ENCODE measurements at regions not wholly inside any gene's neighbourhood (a gene's known extent, or its start where the extent isn't known, plus 50 kb on each side); places are given as distances from the start of the nearest gene placed in this dataset.
"Not testable (repeated sequence)": the region's sequence is repeated elsewhere in the genome, so short reads cannot be mapped to it uniquely, and the experiment has no call there.

DNA sequence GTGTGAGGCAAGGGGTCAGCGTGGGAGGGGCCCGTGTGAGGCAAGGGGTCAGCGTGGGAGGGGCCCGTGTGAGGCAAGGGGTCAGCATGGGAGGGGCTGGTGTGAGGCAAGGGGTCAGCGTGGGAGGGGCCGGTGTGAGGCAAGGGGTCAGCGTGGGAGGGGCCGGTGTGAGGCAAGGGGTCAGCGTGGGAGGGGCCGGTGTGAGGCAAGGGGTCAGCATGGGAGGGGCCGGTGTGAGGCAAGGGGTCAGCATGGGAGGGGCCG lies 119.2 kb downstream of the SEPTIN14 start:
- not testable (repeated sequence) for DNase-seq

- DNase-seq = not testable (repeated sequence)
Observed at GRCh38 chr7:55742651-55743453, 119.7 kb downstream of the SEPTIN14 start.

GRCh38 chr7:55741721-55742631 lies 120.6 kb downstream of the SEPTIN14 start:
- DNase-seq = not testable (repeated sequence)

DNA sequence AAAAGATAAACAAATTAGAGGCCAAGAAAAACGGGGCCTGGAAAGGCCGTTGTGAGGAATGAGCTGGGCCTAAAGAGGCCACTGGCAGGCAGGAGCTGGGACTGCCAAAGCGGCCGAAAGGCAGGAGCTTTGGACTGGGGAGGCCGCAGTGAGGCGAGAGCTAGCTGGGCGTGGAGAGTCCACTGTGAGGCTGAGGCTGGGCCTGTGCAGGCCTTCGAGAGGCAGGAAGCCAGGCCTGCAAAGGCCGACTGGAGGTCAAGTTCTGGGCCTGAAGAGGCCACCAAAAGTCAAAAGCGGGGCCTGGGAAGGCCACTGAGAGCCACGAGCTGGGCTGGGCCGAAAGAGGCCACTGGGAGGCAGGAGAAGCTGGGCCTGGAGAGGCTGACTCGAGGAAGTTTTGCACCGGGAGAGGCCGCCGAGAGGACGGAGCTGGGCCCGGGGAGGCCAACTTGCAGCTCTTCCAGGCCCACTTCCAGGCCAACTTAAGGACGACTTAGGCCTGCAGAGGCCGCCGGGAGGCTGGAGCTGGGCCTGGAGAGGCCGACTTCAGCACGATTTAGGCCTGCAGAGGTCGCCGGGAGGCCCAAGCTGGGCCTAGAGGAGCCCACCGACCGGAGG lies 121.8 kb downstream of the SEPTIN14 start:
- DNase-seq = not testable (repeated sequence)

GRCh38 chr7:55740053-55740452 lies 122.5 kb downstream of the SEPTIN14 start:
- not testable (repeated sequence) for DNase-seq

- DNase-seq = not testable (repeated sequence)
Observed at GRCh38 chr7:55736641-55737221, 125.8 kb downstream of the SEPTIN14 start.

DNA sequence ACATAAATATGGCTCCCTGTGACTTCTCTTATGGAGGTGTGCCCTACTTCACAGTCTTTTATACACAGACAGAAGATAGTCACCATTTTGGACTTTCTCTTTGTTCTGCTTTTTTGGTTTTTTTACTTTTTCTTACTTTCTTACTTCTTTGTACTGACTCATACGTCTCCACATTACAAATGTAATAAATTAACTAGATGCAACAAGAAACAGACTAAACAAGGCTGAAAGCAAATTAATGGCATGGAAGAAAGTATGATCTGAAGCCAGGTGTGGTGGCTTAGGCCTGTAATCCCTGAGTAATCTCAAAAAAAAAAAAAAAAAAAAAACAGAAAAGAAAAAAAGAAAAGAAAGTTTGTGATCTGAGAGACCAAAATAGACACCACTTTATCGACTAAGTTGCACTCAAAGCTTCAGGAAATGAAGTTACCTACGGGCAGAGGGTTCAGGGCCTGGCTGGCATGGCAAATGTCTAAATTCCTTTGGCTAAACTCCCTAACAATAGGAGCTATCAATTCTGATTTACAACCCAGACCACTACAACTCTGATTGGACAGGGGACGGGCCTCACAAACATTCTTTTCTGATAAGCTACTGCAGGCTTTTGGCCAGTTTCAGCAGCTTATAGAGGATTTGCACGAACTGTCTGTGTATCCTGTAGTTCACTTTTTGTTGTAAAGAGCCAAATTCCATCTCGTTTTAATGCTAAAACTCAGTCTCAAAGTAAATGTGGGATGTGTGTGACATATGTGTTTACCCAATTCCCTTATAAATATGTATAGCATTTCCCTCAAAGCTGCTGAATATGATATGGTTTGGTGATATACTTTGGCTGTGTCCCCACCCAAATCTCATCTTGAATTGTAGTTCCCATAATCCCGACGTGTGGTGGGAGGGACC lies 129.1 kb downstream of the SEPTIN14 start:
- DNase-seq = no peak

DNA sequence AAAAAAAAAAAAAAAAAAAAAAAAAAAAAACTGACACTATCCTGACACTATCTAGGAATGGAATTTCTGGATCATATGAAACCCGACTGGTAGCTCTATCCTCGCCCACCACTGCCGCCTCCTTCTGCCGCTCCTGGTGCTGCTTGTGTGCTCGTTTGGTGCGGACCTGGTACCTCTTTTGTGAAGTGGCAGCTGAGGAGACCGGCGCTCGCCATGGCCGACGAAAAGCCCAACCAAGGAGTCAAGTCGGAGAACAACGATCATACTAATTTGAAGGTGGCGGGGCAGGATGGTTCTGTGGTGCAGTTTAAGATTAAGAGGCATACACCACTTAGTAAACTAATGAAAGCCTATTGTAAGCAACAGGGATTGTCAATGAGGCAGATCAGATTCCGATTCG lies 130.6 kb downstream of the SEPTIN14 start:
- no peak for DNase-seq

- no peak for DNase-seq
Observed at GRCh38 chr7:55730197-55730596, 132.4 kb downstream of the SEPTIN14 start.

DNA sequence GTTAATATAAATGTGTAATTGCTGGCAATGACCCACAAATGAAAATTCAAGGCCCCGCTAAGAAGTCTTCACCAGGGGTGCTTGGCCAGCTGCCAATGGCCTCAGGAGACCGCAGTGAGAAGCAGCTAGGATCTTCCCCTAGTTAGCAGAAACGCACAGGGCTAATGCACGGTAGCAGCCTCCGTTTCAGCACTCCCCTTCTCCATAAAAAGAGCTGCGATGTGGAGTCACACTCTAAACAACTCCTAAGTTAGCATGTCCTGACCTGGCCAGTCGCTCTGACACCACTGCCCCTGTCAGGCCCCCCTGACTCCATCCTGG lies 139.0 kb downstream of the SEPTIN14 start:
- no peak for DNase-seq

DNA sequence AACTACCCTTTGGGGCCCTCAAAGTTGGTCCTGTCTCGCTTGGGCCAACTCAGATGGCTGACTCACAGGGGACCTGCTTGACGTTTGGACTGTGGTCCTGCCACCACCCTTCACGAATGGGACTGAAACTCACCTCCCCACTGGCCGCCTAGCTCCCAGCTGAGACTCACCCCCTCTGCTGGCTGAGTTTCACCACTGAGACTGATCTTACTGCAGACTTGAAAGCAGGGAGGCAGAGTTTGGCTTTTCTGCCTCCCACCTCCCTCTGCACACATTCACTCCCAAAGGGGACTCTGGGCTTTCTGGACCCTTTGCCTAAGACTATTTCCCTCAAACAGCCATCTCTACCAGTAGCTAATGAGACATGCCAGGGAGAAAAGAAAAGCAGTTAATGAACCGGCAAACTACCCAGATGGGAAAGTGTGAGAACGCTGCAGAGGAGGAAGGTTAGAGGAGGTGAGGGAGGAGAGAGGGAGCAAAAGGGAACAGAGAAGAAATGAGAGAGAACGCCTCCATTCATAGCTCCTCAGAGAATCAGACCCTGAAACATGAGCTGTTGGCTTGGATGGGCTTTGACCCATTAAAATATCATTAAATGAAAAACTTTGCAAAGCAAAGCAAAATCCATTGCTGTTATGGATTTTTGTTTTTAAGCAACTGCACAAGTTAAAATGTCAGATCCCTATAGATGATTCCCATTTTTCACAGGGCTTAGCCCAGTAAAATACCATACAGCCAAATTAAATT lies 139.5 kb downstream of the SEPTIN14 start:
- not testable (repeated sequence) for DNase-seq

- DNase-seq = not testable (repeated sequence)
Observed at GRCh38 chr7:55721004-55721403, 141.5 kb downstream of the SEPTIN14 start.

GRCh38 chr7:55715247-55715867 lies 143.1 kb upstream of the VOPP1 start:
- DNase-seq = not testable (repeated sequence)

DNA sequence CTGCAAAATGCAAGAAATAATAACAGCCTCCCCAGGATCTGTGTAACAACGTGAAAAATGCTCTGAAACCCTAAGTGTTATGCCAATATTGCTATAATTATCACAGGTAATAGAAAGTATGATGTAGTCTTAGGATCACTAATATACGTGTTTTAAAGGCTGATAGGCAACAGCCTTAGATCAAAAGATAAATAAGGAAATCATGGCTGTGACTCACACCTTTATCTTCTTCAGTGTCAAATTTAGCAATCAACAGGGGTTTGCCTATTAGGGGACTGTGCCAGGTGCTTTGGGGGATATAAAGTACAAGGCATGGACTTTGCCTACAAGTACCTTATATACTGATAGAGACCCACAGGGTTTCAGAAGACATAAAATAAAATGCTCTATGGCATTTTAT lies 142.1 kb upstream of the VOPP1 start:
- not testable (repeated sequence) for DNase-seq

- not testable (repeated sequence) for DNase-seq
Observed at GRCh38 chr7:55710312-55710711, 138.0 kb upstream of the VOPP1 start.

DNA sequence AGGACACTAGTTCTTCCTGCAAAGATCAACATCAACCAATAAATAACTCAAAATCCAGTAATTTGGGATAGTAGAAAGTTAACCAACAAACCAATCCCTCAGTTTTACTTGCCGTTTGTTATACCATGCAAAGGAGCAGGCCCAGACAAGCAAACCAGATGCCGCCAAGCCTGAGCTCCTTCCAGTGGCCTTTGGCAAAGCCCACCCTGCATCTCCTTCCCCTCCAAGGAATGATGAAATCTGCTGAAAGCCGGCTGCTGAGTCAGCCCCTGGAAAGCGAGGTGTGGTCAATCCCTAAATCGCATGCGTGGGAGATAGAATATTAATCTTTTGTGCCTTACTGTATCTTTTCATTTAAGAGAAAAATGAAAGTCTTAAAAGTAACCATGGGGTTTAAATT lies 135.7 kb upstream of the VOPP1 start:
- not testable (repeated sequence) for DNase-seq

GRCh38 chr7:55707410-55707809 lies 135.1 kb upstream of the VOPP1 start:
- DNase-seq = not testable (repeated sequence)

GRCh38 chr7:55706451-55707195 lies 134.3 kb upstream of the VOPP1 start:
- not testable (repeated sequence) for DNase-seq

DNA sequence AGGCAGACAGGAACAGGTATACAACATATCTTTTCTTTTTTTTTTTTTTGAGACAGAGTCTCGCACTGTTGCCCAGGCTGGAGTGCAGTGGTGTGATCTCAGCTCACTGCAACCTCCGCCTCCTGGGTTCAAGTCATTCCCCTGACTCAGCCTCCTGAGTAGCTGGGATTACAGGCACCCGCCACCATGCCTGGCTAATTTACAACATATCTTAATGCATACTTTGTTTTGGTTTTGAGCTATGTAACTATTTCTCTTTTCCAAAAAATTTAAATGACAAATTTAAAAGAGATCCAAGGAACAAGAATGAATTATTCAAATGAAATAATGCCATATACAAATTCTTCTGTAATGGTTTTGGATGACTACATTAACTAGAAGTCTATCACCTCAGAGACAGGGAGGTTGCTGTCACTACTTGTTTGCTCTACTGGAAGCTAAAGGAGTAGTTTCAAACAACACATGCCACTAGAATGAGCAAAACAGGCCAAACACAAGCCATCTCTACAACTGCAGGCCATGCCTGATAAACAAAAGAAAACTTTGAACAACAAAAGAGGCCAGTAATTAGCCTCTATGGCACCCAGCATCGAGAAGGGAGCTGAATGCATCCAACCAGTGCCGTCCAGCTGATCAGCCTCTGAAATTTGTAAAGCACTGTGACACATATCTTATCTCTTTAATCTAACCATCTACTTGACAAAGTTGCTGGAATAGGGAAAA lies 133.6 kb upstream of the VOPP1 start:
- not testable (repeated sequence) for DNase-seq

DNA sequence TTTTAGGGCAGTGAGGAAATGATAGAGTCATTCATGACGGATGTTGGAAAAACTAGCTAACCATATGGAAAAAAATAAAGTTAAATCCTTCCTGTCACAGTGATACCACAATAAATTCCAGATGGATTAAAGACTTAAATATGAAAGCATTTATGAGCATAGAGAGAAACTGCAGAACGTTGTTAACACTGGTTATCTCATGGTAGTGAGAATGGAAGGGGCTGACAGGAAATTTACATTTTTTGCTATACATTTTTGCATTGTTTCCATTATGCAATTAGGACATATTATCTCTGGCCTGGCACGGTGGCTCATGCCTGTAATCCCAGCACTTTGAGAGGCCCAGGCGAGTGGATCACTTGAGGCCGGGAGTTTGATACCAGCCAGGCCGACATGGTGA lies 130.5 kb upstream of the VOPP1 start:
- DNase-seq = not testable (repeated sequence)
